22Rv1 (cell line): ENCODE measurements at regions not wholly inside any gene's neighbourhood (a gene's known extent, or its start where the extent isn't known, plus 50 kb on each side); places are given as distances from the start of the nearest gene placed in this dataset.

Source experiments
- ZFX ChIP-seq: fragments of 450-650 bp; IDR thresholded peaks from 2 replicates; pipeline ENCODE4 v1.6.1; 2017; ENCODE audit warnings: antibody characterized with exemption, borderline replicate concordance
- TF ChIP-seq, protein P1 (sequence below): fragments of 450-650 bp; IDR thresholded peaks from 2 replicates; pipeline ENCODE4 v1.5.1; 2017; ENCODE audit warnings: mild to moderate bottlenecking

DNA sequence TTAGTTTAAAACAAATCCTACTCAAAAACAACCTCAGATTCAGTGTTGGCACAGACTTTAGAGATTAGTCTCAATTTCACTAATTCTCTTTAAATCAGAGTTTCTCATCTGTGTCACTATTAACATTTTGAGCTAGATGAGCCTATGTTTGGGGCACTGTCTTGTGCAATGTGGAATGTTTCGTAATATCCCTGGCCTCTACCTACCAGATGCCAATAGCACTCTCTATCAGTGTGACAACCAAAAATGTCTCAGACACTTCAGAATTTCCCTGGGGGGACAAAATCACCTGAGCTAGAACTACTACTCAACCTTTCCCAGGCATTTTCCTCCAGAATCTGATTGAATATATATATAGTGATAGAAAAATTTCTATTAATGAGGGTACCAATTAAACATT lies 465.2 kb upstream of the RGMB start:
- TF ChIP-seq, protein P1, sequence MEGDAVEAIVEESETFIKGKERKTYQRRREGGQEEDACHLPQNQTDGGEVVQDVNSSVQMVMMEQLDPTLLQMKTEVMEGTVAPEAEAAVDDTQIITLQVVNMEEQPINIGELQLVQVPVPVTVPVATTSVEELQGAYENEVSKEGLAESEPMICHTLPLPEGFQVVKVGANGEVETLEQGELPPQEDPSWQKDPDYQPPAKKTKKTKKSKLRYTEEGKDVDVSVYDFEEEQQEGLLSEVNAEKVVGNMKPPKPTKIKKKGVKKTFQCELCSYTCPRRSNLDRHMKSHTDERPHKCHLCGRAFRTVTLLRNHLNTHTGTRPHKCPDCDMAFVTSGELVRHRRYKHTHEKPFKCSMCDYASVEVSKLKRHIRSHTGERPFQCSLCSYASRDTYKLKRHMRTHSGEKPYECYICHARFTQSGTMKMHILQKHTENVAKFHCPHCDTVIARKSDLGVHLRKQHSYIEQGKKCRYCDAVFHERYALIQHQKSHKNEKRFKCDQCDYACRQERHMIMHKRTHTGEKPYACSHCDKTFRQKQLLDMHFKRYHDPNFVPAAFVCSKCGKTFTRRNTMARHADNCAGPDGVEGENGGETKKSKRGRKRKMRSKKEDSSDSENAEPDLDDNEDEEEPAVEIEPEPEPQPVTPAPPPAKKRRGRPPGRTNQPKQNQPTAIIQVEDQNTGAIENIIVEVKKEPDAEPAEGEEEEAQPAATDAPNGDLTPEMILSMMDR: no peak
- TF ChIP-seq ZFX: no peak
